Hindlimb muscle (tissue), 1 donor: ENCODE measurements at regions not wholly inside any gene's neighbourhood (a gene's known extent, or its start where the extent isn't known, plus 50 kb on each side); places are given as distances from the start of the nearest gene placed in this dataset.

Source experiments
- DNase-seq: peaks from one replicate; pipeline ENCODE4 v3.0.0-alpha.2; 2013

DNA sequence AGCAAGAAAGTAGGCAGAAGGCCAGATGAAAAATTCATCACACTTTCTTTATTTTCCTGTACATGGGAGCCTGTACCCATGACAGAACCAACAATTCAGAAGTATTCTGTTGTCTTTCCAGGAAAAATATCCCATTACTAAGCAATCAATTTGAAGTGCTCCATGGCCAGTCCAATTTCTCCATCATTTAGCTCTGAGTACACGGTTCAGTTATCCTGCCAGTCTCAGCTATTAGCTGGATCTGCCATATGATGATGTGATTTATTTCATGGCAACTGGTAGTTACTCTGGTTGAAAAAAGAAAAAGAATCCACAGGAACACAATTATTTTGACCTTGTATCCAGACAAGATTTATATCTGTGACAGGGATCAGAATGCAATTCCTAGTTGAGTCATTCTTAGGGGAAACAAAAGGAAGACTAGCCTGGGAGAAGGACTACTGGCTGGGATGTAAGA, 70.6 kb upstream of the GORAB start:
- peak; percentile 40 for DNase-seq

DNA sequence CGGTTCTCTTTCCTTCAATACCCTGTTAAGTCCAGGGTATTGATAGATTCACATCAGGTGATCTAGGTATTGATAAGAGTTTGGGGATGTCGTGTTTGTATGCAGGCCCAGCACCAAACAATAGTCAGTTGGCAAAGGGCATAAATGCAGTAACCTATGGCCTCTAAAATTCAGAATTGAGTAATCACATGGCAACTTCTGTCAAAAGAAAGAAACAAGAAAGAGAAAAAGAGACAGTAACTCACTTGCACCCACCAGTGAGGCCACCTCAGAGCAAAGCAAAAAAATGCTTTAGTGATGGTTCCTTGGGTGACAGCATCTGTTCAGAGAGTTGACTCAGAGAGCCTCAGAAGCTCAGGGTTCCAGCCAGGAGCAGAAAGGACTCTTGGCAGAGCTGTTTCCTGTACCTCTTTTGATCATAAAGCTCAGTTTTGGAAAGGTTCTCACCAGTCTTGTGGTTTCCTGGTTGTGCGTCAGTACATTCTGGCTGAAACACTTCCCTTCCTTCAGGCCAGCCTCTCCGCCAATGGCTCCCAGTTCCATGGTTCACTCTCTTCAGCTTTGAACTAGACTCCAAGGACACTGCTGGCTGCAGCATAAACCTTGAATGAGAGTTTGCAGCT, 70.1 kb upstream of the GORAB start:
- DNase-seq = peak; percentile 75

DNA sequence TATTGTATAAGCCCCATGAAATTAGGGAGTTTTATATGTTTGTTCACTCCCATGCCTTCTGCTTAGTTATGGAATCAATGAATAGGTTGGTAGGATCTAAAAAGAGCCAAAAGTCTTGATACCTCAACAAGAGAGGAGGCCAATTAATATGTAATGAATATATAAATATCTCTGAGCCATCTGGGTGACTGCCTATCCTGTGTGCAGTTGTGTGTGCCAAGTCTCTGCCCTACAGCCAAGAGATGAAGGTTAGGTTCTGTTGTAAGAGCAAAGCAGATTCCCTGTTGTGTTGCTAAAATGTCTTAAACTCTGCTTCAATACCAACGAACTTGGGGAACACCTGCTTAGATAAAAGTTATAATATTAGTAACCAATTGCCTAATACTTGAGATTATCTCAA, 61.8 kb upstream of the GORAB start:
- no peak for DNase-seq

DNA sequence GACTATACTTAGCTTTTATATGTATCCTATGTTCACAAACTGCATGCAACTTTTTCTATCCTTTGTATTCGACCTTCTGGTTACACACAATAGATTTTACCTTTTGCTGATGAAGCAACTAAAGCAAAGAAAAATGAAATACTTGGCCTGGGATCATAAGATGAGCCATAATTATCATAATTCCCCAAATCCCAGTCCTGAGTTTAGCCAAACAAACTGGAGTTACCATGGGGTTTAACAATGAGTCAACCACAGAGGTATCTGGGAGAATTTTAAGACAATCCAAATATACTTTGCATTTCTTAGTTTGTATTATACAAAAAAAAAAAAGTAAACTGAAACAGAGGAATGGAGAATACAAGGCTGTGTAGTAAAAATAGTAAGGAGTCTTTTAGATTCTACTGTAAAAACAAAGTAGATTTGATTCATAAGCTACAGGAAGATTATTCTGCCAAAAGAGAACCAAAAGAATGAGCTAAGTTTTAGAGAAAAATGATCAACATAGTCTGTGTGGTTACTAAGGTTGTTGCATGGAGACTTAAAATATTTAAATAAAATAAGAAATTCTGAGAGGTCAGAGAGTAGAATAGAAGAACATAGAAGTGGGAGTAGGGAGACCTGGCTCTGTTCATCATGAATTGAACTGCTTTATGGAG, 60.4 kb upstream of the GORAB start:
- DNase-seq = no peak

DNA sequence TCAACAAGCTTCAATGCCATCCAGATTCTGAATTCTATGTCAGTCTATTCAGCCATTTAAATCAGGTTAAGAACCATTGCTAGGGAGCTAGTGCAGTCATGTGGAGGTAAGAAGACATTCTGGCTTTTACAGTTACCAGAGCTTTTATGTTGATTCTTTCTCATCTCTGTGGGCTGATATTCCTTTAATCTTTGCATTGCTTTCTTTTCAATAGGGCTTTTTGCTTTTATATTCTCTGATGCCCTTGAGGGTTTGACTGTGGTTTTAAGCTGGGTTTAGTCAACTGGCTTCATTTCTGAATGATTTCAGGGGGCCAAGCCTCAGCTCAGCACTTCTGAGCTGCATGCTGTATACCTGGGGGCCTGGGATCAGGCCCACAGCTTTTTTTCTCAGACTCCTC, 51.0 kb upstream of the GORAB start:
- DNase-seq = no peak
